NCI-H1105 treated with DMSO at 0.1 percent for 48 hours (cell line): ENCODE measurements at regions not wholly inside any gene's neighbourhood (a gene's known extent, or its start where the extent isn't known, plus 50 kb on each side); places are given as distances from the start of the nearest gene placed in this dataset.

Source experiments
- DNase-seq: peaks from one replicate; lab custom pipeline; 2025; lab: John Stamatoyannopoulos, UW

- DNase-seq: no peak
Measured at GRCh38 chrX:94041881-94042280, 367.9 kb downstream of the FAM133A start.

- no peak for DNase-seq
Measured at GRCh38 chrX:94045724-94046123, 371.7 kb downstream of the FAM133A start.

DNA sequence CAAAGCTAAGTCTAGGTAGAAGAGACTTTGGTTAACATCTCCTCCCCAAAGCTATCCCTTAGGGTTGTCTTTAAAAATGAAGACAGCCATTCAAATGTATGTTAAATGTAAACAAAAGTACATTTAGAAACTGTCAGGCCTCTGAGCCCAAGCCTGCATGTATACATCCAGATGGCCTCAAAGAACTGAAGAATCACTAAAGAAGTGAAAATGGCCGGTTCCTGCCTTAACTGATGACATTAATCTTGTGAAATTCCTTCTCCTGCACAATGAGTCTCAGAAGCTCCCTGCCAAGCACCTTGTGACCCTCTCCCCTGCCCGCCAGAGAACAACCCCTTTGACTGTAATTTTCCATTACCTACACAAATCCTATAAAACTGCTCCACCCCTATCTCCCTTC is 377.9 kb downstream of the FAM133A start:
- no peak for DNase-seq

DNA sequence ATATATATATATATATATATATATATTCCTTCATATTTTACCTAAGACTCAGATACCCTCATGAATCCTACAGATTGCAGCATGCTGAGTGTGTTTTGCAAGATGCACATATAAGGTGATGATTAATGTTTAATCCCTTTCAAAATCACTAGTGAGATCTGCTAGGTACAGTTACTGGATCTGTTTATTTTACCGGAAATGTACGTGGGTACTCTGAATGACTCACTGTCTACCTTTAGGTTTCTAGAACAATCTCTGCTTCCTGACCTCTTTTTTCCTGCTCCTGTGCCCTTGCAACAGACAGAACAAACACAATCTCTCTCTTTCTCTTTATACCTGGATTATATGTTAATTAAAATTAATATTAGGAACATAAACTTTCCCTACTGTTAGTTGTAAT is 379.6 kb downstream of the FAM133A start:
- no peak for DNase-seq

GRCh38 chrX:94057385-94057784 is 383.4 kb downstream of the FAM133A start:
- no peak for DNase-seq

DNA sequence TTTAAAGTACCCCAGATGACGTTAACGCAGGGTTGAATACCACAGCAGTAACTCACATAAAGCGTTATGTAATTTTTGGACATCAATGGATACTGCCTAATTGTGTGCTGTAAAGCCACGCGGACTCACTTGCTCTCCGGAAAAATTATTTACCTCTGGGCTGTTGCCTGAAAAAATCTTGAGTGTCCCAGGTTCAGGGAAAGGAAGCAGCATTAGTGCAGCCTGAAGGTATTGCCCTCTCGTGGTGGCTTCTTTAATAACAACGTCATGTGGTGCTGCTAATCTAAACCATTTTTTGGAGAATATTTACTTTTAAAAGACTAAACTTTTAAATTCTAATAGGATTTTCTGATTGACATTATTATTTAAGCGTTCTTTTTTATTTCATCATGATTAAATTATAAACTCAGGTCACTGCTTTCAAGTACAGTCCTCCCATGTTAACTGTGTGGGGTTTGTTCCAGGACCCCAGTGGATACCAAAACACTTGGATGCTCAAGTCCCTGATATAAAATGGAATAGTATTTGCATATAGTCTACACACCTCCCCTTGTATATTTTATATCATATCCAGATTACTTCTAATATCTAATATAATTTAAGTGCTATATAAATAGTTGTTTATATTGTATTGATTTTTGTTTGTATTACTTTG is 384.8 kb downstream of the FAM133A start:
- peak; percentile 29 for DNase-seq

DNA sequence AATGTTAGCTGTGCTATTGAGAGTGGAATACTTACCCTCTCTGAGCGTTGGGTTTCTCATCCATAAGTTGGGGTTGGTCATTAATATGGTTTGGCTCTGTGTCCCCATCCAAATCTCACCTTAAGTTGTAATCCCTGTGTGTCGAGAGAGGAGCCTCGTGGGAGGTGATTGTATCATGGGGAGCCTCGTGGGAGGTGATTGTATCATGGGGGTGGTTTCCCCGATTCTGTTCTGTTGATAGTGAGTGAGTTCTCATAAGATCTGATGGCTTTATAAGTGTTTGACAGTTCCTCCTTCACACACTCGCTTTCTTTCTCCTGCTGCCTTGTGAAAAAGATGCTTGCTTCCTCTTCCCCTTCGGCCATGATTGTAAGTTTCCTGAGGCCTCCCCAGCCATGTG is 391.1 kb downstream of the FAM133A start:
- DNase-seq: no peak

DNA sequence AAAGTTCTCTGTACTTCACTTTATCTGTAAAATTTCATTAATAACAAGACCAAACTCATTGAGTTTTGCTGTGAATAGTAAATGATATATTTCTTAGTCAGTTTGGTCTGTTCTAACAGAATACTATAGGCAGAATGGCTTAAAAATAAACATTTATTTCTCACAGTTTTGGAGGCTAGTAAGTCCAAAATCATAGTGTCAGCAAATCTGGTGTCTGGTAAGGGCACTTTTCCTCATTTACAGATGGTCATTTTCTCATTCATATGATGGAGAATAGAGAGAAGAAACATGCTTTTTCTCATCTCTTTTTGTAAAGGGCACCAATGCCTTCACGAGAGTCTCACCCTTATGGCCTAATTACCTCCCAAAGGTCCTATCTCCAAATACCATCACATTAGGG is 415.1 kb downstream of the FAM133A start:
- no peak for DNase-seq

DNA sequence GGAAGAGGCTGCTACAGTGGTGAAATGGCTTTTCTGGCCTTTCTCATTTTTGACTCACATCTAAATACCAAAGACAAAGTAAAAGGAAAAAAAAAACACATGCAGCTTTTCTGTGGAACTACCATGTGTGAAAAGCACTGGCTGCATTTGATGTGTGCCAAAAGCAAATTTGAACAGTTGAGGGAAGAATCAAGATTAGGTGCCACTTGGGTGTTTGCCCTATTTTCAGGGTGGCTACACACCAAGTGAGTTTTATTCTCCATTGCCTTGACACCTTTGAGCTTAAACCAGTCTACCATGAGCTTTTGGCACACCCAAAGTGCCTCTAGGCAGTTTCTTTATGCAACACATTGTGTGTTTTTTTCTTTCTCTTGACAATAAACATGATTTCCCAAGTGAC is 423.9 kb downstream of the FAM133A start:
- no peak for DNase-seq

DNA sequence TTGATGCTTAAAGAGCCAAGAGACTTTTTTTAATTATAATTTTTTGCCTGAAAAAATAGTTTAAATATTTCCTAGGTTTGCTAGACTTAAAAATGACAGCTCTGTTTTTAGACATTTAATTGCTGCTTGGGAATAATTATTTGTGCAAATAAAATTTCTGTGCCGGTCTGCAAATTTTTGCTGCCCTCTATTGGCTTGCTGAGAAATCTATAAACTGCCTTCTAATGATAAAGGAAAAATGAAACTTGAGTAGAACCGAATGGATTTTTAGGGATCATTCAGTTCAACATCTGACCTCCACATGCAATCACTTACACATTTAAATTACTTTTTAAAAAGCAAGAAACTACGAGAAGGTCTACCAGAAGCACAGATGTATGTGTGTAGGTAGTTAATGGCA is 434.0 kb downstream of the FAM133A start:
- no peak for DNase-seq

DNA sequence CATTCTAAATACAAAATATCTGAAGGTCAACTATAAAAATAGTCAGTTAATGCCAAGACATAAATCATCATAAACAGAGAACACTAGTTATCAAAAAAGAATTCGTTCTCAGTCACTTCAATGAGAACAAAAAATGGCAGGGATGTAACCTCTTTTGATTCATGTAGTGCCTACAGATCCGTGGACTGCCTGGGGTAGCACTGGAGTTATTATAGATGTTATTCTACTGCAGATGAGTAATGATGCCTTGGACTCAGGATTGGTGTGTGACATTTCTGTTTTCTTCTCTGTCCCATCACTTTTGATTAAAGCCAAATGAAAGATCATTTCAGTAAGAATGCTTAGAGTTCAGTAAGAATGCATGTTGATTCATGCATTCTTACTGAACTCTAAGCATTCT is 440.4 kb downstream of the FAM133A start:
- no peak for DNase-seq

GRCh38 chrX:94121799-94122198 is 447.8 kb downstream of the FAM133A start:
- no peak for DNase-seq

- no peak for DNase-seq
Measured at GRCh38 chrX:94123062-94123461, 449.1 kb downstream of the FAM133A start.

- no peak for DNase-seq
Measured at GRCh38 chrX:94162971-94163370, 489.0 kb downstream of the FAM133A start.

GRCh38 chrX:94178145-94178788 is 504.3 kb downstream of the FAM133A start:
- no peak for DNase-seq

DNA sequence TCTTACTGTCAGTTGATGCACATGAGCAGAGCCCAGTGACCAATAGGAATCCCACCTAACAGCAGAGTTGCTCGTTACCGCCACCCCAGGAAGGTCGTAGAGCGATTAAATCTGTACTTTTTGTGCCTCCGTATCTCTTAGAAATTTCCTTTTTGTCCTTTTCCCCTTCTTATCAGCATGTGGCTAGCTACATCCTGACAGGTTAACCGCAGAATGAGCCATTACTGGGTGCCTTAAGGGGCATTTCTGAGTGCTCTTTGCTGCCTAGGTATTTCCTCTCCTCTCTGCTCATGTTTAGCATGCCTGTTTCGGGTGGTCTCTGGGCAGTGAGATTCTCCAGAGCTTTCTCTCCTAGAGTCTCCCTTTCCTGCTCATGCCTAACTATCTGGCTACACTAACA is 530.5 kb downstream of the FAM133A start:
- DNase-seq: no peak

- DNase-seq: no peak
Measured at GRCh38 chrX:94216738-94217137, 542.7 kb downstream of the FAM133A start.

GRCh38 chrX:94252211-94252610 is 578.2 kb downstream of the FAM133A start:
- DNase-seq: no peak

DNA sequence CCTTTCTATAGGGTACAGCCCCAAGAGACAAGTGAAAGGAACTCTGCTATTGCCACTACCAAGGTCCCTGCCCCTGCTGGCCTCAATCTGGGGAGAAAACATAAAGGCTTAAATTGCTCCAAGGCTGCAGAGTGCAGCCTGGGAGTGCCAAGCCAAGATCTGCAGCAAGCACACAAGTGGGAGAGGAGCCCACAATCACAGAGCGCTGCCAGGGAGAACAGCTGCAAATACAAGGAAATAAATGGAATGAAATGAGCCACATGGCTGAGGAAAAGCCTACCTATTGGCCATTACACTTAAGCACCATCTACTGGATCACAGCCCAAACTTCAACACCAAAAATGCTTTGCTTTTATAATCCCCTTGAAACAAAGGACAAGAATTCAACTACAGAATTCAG is 582.4 kb downstream of the FAM133A start:
- DNase-seq: no peak

GRCh38 chrX:94265323-94265722 is 591.3 kb downstream of the FAM133A start:
- DNase-seq: no peak

DNA sequence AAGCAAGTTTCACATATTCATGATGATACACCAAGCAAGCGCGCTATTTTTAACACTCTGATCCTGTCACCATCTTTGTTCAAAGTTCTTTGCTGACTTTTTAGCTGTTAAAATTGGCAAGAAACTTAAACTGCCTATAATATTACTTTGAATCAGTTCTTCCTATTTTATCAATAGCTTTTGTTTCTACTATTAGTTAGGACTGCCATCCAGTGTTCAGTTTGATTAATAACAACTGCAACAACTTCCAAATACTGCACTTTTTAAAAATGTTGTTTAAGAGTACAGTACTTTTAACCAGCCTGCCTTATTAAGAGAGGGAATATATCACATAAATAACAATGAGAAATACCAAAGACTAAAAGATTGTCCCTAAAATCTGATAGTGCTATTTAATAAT is 614.3 kb downstream of the FAM133A start:
- peak; percentile 11 for DNase-seq

DNA sequence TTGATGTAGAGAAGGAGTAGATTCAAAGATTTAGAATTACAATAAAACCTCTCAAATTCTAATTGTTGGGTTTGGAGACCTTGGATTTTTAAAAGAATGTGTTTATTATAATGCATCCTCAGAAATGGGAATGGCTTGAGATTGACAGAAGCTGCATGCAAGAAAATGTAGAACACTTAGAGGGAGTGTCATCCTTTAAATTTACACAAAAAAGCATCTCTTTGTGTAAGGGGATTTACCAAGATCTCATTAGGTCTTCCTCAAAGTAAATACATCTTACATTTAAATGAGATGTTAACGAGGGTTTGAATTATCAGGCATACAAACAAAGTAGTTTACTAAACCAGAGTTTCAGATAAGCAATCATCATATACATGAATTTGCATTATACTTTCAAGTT is 615.0 kb downstream of the FAM133A start:
- DNase-seq: no peak

DNA sequence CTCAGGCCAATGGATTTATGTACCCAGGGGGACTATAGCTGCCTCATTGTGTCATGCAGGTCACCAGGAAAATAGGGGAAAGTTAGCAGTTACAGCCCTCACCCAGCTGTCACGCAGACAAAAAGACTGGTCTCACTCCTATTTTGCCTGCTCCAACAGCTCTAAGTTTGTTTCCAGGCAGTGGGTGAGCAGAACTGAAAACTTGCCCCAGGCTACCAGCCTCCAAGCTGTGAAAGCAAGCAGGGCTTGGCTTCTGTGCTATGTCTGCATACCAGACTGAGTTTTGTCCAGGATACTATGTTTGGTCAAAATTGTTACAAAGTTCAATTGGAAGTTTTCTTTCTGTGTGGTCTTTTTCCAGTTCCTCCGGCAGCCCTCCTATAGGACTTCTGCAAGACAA is 628.4 kb downstream of the FAM133A start:
- DNase-seq: no peak

- no peak for DNase-seq
Measured at GRCh38 chrX:94329182-94329581, 655.2 kb downstream of the FAM133A start.
